Cardiac fibroblast (primary cell): ENCODE measurements at regions not wholly inside any gene's neighbourhood (a gene's known extent, or its start where the extent isn't known, plus 50 kb on each side); places are given as distances from the start of the nearest gene placed in this dataset.

Experiments
- DNase-seq, 2 donors: peaks; one replicate each; pipeline versions ENCODE4 v3.0.0 to v3.0.0-alpha.2; 2010; ENCODE audit warnings: low read depth in 2 of 2
- H3K4me3 ChIP-seq, 2 donors: replicated peaks in 1 of 2; 1 replicate in 1 of 2; 2 replicates in 1 of 2; pipeline ENCODE4 v1.5.1; 2011; ENCODE audit warnings: low read depth in 2 of 2, low read length in 2 of 2, mild to moderate bottlenecking in 2 of 2, moderate library complexity in 1 of 2
- TF ChIP-seq, protein P1 (sequence below): IDR thresholded peaks from one replicate; pipeline ENCODE4 v1.5.1; 2011; ENCODE audit warnings: low read depth, mild to moderate bottlenecking, low read length, inconsistent platforms

DNA sequence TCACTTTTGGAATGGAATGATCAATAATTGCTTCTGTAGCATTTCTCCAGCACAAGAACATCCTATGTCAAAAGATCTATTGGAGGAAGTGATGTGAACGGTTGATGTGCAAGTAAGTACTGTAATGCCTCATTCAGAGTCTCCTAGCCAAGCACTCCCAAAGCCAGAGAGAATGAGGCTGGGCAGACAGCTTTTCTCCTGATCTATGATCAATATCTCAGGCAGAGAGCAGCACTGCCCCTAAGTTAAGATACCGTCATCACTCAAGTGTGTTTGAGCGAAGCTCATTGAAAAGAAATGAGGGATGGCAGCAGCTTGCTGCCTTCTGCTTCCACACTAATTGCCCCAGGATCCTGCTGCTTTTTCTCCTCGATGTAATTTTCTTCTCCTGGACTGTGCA is 324.1 kb upstream of the GRAMD2B start:
- H3K4me3 ChIP-seq, result no peak overlapping the region
- TF ChIP-seq, protein P1, sequence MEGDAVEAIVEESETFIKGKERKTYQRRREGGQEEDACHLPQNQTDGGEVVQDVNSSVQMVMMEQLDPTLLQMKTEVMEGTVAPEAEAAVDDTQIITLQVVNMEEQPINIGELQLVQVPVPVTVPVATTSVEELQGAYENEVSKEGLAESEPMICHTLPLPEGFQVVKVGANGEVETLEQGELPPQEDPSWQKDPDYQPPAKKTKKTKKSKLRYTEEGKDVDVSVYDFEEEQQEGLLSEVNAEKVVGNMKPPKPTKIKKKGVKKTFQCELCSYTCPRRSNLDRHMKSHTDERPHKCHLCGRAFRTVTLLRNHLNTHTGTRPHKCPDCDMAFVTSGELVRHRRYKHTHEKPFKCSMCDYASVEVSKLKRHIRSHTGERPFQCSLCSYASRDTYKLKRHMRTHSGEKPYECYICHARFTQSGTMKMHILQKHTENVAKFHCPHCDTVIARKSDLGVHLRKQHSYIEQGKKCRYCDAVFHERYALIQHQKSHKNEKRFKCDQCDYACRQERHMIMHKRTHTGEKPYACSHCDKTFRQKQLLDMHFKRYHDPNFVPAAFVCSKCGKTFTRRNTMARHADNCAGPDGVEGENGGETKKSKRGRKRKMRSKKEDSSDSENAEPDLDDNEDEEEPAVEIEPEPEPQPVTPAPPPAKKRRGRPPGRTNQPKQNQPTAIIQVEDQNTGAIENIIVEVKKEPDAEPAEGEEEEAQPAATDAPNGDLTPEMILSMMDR, result no peak
- no peak for DNase-seq

DNA sequence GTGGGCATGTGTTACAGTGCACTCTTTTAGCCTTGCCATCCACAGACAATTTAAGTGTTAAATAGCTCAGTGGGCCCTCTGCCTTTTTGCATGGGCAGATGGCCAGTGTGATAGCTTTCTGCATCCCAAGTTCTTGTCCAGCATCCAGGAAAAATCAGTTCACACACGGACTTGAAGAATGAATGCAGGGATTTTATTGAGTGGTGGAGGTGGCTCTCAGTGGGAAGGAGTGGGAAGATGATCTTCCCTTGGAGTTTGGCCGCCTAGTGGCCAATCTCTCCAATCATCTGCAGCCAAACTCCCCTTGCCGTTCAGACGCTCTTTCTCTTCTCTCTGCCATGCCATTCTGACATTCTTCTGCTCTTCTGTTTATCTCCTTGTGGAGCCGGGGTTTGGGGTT is 322.4 kb upstream of the GRAMD2B start:
- H3K4me3 ChIP-seq, result no peak overlapping the region
- TF ChIP-seq, protein P1, result peak; percentile 52
- DNase-seq, result peak; percentile 28 to 29

DNA sequence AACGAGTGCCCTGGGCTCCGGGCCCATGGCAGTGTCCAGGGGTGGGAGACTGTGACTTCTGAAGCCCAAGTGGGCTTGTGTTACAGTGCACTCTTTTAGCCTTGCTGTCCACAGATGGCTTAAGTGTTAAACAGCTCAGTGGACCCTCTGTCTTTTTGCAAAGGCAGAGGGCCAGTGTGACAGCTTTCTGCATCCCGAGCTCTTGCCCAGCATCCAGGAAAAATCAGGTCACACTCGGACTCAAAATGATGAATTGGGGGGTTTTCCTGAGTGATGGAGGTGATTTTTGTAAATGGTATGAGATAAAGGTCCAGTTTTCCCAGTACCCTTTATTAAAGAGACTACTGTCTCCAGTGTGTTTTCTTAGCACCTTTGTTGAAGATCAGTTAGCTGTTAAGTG is 321.3 kb upstream of the GRAMD2B start:
- TF ChIP-seq, protein P1, result no peak
- H3K4me3 ChIP-seq, result no peak overlapping the region
- no peak for DNase-seq

DNA sequence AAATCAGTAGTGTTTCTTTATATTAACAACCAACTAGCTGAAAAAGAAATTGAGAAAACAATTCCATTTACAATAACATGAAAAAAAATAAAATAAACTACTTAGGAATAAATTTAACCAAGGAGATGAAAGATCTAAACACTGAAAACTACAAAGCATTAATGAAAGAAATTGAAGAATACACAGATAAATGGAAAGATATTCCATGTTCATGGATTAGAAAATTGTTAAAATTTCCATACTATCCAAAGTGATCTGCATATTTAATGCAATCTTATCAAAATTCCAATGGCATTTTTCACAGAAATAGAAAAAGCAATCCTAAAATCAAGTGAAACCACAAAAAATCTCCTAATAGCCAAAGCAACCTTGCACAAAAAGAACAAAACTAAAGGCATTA is 320.2 kb upstream of the GRAMD2B start:
- no peak for DNase-seq
- TF ChIP-seq, protein P1, result no peak
- no peak overlapping the region for H3K4me3 ChIP-seq

DNA sequence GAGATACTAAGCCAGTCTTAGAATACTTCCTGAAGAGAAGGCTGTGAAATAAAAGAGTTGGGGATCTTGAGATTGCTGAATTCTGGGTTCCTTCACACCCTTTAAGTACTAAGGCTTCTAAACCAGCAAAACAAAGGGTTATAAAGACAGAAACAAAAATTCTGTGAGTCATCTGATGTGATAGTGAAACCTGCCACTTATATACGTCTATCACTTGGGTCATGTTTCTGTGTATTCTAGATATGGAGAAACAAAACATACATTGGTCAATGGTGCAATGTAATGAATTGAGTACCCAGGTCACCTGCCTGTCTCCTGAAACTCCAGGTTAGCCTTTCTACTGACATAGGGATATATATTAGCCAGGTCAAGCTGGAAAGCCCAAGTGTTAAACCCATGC is 319.3 kb upstream of the GRAMD2B start:
- no peak overlapping the region for H3K4me3 ChIP-seq
- no peak for DNase-seq
- TF ChIP-seq, protein P1, result no peak

DNA sequence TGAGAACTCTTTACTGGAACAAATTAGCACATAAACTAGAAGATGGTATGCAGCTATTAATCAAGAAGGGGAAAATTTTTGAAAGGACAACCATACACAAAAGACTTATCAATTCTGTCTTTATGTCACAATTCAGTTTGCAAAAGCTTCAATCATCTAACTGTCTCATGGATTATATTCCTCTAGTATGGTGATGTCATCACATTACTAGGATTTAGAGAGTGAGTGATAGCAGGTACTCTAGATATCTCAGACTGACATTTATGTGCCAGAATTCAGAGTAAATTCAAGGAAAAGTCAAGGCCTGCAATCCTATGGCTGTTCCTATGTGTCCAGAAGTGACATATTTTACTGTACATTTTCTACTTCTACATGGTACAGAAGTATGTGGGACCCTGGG is 318.9 kb upstream of the GRAMD2B start:
- TF ChIP-seq, protein P1, result no peak
- H3K4me3 ChIP-seq, result no peak overlapping the region
- DNase-seq, result no peak

DNA sequence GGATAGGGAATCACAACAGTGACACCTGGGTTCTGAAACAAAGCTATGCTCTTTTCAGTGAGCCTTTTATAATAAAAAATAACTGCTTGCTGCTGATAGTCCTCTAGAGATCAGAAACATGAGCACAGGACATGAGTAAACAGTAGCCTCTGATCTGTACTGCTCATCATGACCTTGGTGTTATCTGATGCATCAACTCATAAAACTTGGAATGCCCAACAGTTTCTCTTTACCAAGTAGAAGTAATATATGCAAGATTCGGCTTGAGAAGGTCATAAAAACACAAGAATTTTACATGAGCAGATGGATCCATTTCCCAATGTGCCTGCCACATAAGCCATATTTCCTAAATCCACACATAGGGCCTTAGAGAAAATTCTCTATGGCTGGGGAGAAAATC is 318.3 kb upstream of the GRAMD2B start:
- DNase-seq, result no peak
- TF ChIP-seq, protein P1, result no peak
- no peak overlapping the region for H3K4me3 ChIP-seq
